ENCODE measurements at regions not wholly inside any gene's neighbourhood (a gene's known extent, or its start where the extent isn't known, plus 50 kb on each side); places are given as distances from the start of the nearest gene placed in this dataset.

DNA sequence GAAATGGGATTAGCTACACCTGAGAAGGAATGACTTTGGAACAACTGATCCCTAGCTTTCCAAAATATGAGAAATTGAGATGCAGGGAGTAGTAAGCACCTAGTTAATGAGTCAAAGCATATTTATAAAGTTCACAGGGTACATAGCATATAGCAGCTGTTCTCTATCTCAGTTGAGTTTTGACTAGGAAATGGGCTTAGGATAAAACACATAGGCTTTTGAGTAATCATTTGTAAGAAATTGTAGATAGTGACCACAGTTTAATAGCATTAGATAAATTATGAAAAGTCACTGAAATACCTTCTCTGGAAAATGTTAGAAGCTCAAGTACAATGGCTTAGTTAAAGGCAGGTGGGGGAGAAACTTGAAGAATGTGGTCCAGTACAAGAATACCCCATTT lies 444.7 kb upstream of the TNP1 start:
- DNase-seq (ENCODE audit: low read depth, low spot score) = no peak

DNA sequence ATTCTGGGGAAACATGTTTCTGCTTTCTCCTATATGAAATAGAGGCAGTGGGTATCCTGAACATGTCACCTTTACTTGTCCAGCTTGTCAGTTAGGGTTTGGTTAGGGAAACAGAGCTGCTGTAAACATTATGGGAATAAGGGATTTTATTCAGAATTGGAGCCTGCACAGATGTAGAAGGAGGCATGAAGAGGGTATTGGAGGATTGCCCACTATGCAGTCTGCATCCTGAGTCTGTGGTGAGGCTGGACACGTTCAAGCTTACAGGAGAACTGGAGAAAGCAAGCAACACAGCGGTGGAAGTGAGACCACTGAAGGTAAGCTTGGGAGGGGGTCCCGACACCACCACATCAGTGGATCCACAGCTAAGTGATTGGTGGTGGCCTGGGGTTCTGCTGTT lies 443.0 kb upstream of the TNP1 start:
- DNase-seq (ENCODE audit: low read depth, low spot score) = no peak

DNA sequence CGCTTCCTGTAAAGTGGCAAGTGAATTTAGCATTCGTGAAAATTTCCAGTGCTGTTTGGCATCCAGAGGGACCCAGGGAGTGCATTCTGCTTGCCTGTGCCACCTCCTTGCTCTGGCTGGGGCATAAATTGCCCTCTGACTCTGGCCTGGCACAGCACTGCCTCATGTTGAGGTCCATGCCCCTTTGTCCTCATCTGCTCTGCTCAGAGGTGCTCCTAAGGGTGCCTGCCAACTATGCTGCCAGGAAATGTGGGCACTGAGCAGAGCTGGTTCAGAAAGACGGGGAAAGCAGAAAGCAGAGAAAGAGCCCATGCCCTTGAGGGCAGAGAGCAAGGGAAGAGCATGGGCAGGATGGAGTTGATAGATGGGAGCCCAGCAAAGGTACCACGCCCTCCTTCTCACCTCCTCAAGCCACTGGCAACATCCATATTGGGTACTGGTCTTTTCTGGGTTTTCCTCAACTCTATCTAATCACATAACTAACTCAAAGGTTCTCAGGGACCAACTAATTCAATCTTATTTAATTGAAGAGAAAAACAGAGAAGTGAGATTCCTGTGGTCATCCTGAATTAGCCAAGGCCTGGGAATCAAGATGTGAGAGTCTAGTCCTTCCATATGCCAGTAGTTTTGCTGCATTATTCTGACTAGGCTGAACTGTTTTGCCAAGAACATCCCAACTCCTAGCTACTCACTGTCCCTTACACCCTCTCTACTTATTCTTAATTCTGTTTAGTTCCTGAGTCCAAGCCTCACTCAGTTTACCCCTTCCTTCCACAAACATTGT lies 441.5 kb upstream of the TNP1 start:
- no peak for DNase-seq (ENCODE audit: low read depth, low spot score)

DNA sequence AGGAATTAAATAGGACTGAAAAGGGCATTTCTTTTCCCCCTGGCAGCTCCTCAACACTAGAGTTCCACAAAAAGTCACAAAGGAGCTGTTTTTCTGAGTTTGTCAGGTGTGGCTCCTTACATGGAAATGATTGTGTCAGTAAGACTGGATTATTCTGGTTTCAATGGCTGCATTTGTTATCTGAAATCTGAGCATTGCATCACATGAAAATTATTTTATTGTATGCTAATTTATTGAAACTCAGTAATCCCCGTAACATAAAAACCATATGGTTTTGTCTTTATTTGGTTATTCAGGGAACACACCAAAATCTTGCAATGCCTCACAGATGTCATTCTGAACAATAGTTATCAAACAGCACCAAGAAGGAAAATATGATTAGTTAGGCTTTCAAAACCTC lies 439.7 kb upstream of the TNP1 start:
- no peak for DNase-seq (ENCODE audit: low read depth, low spot score)

DNA sequence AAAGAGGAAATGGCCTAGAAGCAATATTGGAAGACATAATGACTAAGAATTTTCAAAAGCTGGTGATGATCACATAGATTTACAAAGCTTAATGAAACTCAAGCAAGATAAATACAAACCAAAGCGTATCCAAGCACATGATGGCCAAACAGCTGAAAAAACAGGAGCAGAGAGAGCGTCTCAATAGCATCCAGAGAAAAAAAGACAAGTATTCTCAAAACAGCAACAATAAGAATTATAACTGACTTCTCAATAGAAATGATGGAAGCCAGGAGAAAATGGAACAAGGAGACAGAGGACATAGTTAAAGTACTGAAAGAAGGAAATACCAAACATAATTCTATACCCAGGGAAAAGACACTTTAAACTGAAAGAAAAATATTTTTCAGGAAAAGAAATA lies 437.2 kb upstream of the TNP1 start:
- DNase-seq (ENCODE audit: low read depth, low spot score) = no peak

DNA sequence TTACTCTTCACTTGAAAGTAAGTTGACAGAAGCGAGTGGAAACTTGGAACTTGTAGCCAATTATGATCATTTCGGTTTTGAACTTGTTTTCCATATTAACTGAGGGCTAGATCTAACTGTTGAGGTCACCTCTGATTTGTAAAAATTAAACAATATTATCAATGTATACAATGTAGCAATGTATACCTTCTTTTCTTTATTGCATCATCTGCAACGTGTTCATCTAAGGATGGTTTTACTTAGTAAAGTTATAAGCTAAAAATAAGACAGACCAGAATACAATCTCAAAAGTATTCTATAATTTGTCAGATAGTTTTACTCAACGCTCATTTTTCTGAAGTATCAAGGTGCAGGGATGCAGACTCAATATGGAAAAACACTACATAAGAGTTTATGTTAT lies 435.0 kb upstream of the TNP1 start:
- DNase-seq (ENCODE audit: low read depth, low spot score) = no peak

DNA sequence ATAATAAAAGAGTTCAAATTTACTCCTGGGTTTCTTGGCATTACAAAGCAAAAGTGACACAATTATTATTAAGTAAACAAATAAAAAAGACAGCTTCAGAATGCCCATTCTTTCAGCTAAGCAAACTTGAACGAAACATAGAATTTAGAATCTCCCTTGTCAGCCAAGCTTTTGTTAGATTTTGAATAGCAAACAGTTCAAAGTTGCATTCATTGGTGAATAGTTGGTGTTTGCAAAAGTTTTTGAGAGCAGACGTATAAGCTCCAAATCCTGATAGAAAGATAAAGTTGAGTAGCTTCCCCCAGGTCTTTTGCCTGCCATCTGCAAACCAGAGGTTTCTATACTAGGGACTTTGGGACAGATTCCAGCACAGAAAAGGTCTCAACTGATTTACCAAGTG lies 434.3 kb upstream of the TNP1 start:
- no peak for DNase-seq (ENCODE audit: low read depth, low spot score)

DNA sequence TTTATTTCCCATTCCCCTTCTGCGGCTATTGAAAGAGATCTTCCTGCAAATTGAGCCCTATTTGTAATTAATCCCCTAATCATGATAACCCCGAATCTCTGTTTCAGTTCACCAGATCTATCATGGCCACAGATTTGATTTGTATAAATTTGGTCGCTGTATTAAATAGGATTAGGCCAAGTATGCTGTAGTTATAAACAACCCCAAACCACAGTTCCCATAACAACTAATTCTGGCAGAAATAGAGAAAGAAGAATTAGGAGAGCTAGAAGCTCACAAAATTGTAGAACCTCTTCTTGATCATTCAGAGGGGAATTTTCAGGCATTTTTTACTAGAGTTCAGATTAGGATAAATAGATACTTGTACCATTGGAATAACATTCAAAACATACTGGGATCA lies 433.7 kb upstream of the TNP1 start:
- DNase-seq (ENCODE audit: low read depth, low spot score) = no peak

DNA sequence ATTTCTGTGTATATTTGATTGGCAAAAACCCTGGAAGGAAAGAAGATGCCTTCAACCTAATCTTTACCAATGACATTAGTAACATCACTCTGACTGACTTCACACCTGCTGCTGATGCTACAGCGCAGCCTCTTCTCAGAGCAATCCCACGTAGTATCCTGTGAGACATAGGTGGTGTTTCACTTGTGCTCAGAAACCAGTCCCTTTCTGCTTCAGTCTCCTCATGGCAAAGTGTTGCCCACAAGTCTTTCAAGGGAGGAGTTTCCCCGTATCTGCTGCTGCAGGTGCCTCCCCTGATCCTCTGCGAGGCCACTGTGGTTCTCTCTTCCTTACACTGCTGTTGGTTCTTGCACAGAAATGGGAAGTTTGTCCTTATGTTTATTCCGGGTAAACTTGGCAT lies 433.2 kb upstream of the TNP1 start:
- DNase-seq (ENCODE audit: low read depth, low spot score) = no peak

DNA sequence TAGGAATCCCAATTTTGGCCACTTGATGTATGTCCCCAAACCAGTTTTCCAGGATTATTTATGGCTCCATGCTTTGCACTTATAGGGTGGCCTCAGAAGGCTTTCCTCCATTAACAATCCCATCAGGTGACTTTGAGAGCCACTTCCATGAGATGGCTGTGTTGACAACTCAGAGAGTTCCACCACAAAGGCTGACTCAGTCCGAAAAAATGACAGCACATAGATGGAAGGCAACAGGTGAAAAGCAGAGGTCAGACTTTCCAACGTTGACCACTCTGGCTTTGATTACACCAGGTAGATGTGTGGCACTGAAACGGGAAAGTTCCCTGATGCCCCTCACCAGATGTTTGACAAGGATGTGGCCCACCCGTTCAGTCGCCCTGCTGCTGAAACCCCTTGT lies 431.4 kb upstream of the TNP1 start:
- DNase-seq (ENCODE audit: low read depth, low spot score) = no peak

DNA sequence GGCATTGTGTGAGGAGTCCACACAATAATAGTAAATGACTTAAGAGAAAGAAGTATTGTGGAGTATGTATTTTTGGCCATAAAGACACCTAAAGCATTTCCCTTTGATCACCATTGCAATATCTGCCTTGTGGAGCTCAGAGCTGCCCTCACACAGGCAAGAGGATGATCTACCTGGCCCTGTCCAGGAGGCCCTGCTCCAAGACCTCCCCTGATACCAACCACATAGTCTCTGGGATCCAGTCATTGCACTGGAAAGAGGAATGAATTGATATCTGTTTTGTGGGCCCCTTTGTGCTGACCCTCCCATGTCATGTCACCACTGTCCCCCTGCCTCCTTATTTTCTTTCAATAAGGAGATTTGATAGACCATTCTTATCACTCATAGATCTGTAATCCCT lies 430.6 kb upstream of the TNP1 start:
- DNase-seq (ENCODE audit: low read depth, low spot score) = no peak

DNA sequence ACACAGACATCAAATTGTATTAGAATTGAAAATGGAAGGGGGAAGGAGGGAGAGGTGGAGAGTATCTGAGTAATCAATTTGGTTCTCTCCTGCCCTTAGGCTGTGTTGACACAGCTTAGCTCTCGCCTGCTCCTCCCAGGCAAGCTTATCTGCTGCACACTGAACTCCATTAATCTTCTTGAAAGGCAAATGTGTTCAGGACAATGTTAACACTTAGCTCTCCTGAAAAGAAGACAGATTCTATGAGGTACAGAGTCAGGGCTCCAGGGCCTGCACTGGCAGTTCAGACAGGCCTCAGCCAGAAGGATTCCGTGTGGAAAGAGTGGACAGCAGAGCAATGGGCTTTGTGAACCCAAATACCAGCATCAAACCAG lies 430.0 kb upstream of the TNP1 start:
- no peak for DNase-seq (ENCODE audit: low read depth, low spot score)

DNA sequence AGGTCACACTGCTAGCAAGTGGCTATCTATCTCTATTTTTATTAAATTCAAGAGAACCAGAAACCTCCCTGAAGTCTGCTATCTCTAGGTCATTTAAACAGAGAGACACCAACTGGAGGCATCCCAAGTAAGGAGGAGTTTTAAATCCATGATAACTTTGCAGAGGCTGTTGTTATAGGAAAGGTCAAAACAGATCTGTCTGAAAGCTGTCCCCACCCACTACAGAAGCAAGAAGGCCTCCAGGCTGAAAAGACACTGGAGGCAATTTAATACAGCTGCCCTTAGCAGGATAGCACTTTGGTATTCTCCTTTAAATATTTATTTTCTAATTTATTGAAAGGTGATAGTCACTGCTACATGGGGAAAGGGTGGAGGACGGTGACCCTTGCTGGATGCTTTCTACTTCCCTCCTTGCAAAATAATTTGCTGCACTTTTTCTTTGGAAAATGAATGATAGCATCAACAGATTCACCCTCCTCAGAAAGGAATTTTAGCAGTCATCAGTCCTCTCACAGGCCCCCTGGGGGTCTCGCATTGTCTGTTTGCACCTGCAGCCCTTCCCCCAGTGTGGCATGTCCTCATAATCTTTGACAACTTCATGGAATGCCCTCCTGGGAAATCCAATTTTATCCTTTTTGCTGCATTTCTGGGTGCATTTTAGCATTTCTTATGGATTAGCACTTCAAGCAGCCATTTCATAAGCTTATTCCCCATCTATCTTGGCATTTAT lies 429.5 kb upstream of the TNP1 start:
- no peak for DNase-seq (ENCODE audit: low read depth, low spot score)

DNA sequence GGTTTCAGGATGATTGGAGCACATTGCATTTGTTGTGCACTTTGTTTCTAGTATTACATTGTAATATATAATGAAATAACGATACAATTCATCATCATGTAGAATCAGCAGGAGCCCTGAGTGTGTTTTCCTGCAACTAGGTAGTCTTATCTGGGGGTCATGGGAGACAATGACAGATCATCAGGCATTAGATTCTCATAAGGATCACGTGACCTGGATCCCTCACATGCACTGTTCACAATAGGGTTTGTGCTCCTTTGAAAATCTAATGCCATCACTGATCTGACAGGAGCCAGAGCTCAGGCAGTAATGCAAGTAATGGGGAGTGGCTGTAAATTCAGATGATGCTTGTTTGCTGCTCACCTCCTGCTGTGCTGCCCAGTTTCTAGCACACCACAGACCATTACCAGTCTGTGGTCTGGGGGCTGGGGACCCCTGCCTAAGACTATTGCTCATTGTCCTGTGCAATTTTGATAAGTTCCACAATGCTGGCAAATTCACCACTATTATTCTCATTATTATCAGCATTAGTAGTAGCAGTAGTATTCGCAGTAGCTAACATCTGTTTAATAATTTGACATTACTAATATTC lies 428.7 kb upstream of the TNP1 start:
- no peak for DNase-seq (ENCODE audit: low read depth, low spot score)

DNA sequence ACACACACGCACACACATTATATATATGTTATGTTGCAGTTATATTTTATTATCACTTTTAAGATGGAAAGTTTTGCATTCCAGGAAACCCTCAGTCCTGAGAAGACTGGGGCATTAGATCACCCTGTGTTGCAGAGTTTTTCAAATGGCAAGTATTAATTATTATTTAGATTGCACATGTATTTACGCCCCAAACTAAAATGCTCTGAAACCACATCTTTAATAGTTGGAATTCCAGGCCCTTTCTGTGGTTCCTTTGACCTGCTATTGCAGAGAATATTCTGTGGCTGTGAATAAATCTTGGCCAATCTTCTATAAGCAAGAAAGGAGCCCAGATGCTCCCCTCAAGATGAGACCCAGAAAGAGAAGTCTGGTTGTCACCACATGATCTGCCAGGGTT lies 427.0 kb upstream of the TNP1 start:
- DNase-seq (ENCODE audit: low read depth, low spot score) = no peak

DNA sequence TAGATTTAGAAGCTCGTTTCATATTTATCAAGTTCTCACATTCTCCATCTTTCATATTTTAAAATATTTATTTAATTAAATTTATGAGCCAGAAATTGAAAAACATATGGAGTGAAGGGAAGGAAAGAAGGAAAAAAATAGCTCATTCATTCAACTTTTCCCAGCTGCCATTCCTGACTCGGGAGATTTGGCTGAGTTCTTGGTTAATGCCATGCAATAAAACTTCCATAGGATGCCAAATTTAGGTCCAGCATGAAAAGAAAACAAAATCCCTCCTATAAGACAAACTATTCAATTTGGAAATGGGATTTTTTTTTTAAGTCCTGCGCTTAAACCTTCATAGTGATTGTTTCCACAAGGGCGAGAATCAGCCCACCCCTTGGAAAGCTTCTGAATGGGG lies 426.1 kb upstream of the TNP1 start:
- DNase-seq (ENCODE audit: low read depth, low spot score) = no peak

DNA sequence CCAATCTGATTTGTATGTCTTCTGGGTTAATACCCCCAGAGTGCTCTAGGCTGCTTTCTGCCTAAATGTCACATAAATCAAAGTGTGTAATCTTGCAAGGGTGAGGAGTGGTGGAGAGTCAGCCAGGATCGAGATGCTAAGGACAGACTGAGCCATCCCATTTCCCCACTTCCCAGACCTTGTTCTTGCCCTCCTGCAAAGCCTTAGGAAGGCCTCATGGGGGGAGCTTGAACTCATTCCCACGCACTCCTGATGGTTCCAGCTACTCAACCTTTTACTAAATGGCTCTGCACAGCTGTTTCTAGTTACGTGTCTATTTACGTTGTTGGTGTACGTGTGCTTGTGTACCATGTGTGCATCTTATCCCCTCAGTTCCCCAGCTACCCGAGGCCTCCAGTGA lies 423.6 kb upstream of the TNP1 start:
- DNase-seq (ENCODE audit: low read depth, low spot score) = no peak

DNA sequence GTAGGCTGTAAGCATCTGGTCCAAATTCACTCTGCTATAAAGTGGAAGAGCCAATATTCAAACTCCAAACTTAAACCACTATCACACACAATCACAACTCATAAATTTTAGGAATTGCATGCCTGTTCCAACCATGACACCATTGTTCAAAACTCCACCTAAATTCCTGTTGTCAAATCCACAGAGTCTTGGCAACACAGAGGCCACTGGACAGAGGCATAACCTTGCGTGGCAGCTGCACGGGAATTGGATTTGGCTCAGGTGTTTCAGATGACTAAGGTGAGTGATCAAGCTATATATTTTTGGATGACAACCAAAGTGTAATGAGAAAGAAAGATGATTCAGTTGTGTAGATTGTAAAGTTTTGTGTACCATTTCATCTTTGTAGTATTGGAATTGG lies 422.7 kb upstream of the TNP1 start:
- no peak for DNase-seq (ENCODE audit: low read depth, low spot score)

DNA sequence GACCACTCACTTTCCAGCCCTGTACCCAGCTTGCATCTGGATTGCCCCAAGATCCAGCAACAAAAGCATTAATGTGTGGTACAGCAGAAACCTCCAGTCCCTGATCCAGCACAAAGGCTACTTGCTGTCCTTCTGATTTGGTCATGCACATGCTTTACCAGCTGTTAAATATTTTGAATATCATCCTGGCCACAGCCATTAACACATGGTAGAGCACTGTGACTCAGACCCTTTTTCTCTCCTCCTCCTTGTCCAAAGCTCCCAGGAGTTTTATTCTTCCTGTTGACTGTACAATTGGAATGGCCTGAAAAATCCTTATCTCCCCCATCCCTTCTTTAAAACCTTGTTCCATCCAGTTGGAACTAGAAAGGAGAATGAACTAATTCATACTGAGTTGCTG lies 419.7 kb upstream of the TNP1 start:
- no peak for DNase-seq (ENCODE audit: low read depth, low spot score)

DNA sequence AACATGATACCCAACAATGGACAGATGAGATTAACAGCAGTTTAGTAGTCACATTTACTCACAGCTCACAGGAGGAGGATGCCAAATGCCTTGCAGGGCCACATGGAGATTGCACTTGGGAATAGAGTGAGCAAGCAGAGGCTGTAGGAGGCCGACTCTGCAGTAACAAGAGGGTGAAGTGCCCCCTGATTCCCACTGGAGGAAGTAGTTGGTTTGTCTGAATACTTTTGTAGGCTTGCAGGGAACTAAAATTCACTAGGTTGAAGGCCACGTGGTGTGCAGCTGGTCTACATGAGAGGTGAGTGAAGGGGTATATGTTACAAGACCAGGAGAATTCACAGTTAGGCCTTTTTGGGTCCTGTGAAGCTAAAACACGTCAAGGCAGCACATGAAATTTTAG lies 419.3 kb upstream of the TNP1 start:
- DNase-seq (ENCODE audit: low read depth, low spot score) = no peak

DNA sequence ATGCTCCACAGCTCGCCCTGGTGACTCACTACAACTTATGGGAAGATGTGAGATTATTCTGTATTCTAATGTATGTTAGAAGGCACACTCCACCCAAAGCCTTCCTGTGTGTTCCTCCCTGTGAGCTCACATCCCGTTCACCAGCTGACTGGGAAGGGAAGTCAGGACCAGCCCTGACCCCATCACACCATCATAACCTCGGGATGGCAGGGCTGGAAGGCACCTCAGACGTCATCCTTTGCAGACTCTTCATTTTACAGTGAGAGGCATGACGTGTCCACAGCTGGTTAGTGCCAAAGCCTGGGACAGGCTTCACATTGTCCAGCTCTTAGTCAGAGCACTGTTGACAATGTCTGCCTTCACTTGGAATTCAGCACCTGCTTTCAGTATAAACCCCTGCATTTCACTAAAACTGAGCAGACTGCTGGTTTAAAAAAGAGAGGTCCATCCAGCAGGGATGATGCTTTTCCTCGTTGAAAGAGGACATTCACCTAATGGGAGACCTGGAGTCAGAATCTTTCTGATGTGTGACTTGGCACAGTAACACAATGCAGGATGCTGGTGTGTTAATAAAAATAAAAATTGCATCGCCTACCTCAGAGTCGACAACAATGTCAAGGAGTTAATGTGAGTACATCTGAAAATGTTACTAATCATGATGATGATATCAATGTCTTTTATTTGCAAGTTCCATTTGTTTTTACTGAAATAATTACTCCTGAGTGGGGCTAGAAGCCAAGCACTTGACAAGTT lies 418.0 kb upstream of the TNP1 start:
- DNase-seq (ENCODE audit: low read depth, low spot score) = no peak

DNA sequence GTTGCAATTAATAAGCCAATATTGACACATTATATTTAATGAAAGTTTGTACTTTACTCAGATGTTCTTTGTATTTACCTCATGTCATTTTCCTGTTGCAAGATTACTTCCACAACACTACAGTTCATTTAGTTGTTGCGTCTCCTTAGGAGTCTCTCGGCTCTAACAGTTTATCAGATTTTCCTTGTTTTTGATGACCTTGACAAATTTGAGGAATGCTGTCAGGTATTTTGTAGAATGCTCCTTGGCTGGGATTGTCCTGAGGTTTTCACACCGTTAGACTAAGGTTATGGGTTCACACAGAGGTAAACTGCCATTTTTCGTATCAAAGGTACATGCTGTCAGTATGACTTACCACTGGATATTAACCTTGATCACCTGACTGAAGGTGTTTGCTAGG lies 416.6 kb upstream of the TNP1 start:
- DNase-seq (ENCODE audit: low read depth, low spot score) = no peak

DNA sequence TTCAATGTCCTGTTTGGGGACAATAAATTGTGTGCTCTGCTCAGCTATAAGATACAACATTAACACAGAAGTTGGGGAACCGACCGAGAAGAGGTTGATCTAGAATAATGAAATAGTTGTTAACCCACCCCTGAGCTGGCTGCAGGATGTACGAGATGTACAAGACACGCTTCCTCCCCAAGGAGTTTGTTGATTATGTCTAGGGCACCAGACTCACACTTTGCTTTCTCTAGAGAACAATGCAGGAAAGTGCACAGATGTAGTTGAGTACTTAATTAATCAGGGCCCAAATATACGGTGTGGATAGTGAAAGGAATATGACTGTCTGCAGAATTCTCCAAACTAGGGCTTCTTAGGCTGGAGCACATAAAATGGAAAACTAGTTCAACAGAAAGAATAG lies 415.2 kb upstream of the TNP1 start:
- no peak for DNase-seq (ENCODE audit: low read depth, low spot score)
